GM21529 (cell line): ENCODE measurements at regions not wholly inside any gene's neighbourhood (a gene's known extent, or its start where the extent isn't known, plus 50 kb on each side); places are given as distances from the start of the nearest gene placed in this dataset.

Experiments used
- ATAC-seq: cut with Tn5 transposase; IDR thresholded peaks from one replicate; pipeline ENCODE4 v1.9.1; 2021; ENCODE audit not compliant: unreplicated experiment

DNA sequence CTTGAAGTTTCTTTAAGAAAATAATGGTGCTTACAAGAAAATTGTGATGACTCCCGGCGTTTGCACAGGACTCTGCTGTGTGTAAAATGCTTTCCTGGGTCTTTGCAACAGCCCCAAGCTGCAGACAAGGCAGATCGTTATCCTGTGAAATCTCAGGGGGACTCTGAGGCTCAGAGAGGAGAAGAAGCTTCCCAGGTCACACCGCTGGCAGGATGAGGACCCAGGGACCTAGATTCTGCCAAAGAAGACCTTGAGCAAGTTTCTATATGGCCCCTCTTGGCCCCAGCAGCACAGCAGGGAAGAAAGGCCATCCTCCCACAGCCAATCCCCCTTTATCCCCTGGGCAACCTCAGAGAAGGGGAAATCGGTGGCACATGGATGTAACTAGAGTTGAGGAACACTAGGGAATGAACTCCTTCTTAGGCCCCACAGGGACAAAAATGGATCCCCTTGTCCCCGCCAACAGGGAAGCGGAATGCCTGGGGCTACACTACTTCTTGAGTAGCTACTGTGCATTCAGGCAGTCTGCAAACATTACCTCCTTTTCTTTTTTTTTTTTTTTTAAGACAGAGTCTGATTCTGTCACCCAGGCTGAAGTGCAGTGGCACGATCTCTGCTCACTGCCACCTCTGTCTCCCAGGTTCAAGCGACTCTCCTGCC, 72.8 kb downstream of the CPN2 start:
- ATAC-seq = no peak

DNA sequence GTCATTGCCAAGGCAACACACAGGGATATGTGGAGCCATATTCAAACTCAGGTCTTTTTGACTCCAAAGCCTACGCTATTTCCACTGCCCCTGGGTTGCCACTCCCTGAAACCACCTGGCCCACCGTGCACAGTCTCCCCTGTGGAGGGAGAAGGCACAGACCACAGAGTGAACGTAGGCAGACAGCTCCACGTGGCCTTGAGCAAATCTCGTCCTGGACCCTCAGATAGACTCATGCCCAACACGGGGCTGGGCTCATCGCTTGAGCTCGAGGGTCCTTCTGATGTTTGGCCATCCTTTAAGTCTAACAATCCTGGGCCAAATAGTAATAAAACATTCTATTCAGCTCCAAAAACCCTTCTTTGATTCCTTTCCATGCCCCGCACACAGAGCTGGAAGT, 72.0 kb downstream of the CPN2 start:
- ATAC-seq = no peak

DNA sequence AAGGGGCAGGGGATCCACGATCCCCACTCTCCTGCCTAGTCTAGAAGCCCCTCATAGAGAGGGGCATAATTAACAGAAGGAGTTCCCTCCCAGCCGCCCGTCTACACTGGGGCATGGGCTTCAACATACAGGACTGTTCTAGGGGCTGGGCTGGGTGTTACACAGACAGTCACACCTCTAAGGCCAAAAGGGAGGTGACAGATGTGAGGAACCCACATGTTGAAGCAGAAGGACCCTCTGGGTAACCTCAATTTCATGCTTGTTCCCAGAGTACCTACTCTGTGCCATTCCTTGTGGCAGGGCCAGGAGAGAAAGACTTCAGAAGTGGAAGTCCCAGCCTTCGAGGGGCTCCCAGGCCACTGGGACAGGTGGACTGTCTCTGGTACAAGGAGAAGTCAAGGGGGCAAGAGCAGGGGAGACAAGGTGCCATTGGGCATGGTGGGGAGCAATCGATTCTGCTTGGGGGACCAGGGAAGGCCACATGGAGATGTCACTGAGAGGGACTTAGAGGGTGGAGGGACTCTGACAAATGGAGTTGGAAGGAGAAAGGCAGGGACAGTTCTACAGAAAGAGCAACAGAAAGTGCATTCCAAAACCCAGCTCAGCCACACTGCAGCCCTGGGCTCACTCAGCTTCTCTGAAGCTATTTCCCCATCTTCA, 71.3 kb downstream of the CPN2 start:
- no peak for ATAC-seq

DNA sequence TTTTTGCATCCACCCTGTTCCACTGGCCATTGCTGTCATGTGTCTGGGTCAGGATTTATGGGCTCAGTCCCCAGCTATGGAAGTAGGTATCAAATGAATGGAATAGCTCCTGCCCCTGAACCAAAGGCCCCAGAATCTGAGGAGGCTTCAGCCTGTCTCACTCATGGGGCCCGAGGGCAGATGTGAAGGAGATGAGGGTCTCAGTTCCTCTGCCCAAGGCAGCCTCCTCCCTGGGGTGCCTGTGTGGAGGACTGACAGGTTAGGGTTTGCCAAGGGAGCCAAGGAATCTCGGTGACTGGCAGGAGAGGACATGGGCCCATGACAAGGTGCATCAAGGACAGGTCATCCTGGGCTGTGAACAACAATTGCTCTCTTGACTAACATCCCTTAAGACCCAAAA, 70.4 kb downstream of the CPN2 start:
- no peak for ATAC-seq

DNA sequence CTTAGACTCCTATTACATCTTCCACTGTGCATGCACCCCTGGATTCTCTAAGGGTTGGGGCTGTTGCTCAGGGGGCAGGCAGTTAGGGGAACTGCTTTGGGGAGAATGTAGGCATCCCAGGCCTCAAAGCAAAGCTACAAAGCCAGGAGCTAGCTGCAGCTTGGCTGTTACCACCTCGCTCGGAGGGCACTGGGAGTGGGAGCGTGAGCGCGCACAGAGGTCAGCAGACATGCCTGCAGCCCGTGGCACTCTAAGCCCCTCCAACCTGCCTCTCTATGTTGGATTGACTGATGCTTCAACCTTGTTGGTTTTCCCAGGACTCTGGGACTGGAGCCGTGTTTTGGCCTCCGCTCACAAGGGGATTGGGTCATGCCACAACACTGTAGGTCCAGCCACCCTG, 69.8 kb downstream of the CPN2 start:
- ATAC-seq = no peak

DNA sequence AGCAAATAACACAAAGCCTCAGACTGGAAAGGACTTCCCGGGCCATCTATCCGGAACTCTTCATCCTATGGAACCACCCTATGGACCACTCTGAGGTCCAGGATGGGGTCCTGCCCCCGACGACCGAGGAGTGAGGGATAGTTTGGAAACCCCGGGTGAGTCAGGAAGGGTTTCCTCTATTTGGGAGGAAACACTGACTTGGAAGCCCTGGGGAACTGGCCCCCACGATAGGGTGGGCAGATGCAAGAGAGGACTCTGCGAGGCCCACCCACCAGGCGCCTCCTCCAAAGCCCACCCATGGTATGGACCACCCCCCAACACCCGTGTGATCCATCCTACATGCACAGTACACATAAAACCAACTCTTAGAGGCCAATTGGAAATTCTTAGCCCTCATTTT, 69.4 kb downstream of the CPN2 start:
- ATAC-seq = no peak

DNA sequence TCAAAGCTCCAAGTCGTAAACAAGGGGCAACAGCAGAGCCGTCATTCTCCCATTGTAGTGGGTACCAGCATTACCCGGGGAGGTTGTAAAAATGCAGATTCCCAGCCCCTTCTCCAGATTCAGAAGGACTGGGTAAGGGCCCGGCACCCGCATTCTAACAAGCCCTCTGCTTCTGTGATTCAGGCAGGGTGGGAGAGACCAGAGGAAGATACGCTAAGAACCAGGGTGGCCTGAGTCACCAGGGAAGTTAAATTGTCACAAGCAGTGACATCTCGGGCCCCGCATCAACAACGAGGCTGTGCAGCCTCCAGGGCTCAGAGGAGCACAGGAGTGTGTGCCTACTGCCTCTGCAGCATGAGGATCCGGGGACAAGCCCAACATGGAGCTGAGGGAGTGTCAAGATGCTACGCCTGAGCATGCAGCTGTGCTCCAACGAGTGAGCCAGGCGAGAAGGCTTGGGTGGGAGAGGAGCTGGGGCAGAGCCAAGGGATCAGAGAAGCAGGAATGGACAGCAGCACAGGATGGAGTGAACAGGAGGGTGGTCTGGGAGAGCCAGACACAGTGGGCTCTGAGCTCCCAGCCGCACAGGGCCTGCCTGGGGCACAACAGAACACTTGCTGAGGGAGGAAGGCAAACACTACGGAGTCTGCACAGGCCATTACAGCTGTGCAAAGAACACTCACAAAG, 68.5 kb downstream of the CPN2 start:
- ATAC-seq = no peak

DNA sequence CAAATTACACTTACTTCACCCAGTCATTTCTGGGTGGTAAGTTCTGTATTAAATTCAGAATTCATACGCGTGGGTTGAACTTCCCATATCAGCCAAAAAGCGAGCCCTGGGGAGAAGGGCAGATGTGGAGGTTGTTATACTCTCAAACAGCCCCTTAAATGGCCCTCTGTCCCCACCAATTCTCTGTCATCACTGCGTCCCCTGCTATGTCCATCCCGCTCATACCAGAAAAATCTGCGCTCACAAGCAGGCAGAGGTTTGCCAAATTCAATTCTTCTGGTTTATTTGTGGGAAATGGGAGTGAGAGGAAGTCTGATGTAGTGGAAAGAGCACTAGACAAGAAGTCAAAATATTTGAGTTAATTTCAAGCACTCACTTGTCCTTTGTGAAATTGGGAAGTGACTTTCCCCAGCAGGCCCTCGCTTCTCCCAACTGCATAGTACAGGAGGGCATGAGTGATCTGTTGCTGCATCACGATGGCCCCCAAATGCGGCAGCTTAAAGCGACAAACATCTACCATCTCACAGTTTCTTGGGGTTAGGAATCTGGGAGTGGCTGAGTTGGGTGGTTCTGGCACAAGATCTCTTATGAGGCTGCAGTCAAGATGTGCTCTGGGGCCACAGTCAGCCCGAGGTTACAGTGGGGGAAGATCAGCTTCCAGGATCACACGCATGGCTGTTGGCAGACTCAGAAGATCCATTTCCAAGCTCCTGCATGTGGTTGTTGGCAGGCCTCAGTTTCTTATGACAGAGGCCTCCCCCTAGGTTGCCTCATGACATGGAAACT, 67.7 kb downstream of the CPN2 start:
- no peak for ATAC-seq

DNA sequence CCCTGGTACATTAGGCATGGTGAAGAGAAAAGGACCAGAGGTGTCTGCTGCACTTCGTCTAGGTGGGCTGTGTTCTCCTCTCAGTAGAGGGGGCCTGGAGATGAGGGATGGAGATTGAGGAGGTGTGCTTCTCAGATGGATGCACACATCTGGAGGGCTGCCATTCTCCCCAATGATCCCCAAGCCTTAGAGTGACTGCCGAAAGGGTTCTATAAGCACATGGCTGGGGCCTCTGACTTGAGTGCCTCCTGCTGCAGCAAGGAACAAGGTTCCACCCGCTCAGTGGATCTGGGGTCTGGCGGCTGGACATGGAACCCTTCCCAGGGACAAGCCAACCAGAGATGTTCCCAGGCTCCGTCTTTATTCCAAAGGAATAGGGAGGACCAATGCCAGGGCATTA, 66.8 kb downstream of the CPN2 start:
- no peak for ATAC-seq

DNA sequence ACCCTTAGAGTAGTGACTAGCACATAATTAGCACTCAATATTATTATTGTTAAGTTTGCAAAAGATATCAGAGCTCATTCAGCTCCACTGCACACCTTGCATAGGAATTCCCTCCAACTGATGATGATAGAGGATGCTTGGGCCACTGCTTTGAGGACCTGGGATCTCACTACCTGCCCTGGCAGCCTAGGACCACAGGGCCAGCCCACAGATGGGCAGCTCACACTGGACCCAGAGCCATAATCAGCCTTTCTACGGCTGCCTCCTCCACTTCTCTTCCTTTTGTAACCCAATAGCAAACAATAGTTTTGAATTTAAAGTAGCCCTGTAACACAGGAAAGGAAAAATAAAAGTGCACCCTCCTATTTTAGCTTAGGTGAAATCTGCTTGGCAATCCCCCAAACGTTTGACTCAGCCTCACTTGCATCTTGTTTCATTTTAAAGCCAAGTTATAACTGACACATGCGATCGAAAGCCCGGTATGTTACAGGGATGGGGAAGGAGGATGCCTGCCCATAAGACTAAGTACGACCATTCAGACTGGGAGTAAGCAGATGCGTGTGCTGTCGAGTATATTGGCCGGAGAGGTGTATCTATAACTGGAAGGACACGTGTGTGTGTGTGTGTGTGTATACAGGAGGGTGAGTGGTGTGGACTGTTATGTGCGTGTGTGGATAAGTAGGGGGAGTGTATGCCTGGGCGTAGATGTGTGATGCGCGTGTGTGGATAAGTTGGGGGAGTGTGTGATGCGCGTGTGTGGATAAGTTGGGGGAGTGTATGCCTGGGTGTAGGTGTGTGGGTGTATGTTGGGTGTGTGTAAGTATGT, 65.9 kb downstream of the CPN2 start:
- ATAC-seq = no peak

DNA sequence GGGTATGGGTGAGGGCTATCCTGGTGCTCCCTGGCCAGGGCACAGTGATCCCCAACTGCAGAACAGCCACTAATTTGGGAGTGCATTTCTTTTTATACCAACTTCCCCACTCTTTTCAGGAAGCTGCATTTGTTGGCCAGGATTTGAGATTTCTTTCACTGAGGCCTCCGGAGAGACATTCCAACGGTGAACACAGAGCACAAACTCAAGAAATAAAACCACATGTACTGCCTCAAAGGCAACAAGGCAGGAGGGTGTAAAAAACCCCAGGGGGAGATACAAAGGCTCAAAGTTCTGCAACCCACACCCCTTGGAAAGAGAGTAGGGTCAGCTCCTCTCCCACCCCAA, 65.3 kb downstream of the CPN2 start:
- no peak for ATAC-seq

DNA sequence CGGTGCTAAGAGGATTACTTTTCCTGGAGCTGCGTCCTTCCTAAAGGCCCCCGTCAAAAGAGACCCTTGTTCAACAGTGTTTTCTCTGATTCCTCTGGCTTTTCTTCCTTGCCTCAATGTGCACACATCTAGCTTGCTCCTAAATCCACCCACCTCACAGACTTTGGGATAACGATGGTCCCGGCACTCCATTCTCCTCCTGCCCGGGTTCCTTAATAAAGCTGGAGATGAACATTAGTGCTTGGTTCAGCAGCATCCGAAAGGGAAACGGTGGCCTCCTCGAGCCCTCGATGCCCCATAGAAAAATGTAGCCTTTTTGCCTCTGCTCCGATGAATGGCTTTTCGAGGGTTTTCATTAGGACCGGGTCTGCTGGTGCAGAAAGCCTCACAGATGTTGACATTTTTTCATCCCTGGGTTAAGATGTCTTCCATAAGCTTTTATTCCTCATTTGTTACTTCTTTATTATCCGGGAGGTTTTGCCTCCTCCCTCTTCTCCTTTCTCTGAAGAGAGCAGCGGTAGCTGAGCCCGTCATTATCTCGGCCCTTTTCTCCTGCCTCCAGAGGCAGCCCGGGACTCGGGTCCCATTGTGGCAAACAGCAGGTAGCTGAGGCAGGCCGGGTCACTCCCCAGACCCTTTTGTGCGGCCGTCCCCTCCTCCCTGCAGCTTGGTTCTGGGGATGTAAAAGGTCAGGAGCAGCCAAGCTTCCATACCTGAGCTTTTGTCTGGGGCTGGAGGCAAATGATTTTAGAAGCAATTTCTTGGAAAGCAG, 64.6 kb downstream of the CPN2 start:
- no peak for ATAC-seq

DNA sequence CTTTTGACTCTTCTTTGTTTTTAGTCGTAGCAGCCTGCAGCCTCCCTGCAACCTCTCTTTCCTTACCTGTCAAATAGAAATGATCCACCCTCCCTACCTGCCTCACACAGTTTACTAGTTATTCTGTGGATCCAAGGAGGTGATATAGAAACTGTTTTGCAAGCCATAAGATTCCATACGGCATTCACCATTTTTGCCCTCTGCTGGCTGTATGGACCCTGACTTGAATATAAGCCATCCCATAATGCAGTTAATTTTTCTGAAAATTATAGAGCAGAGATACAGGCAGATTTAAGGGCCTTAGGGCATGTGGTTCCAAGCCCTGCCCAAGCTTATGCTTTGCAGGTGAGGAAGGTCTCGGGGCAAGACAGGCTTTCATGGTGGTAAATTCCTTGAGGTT, 63.8 kb downstream of the CPN2 start:
- ATAC-seq = no peak

DNA sequence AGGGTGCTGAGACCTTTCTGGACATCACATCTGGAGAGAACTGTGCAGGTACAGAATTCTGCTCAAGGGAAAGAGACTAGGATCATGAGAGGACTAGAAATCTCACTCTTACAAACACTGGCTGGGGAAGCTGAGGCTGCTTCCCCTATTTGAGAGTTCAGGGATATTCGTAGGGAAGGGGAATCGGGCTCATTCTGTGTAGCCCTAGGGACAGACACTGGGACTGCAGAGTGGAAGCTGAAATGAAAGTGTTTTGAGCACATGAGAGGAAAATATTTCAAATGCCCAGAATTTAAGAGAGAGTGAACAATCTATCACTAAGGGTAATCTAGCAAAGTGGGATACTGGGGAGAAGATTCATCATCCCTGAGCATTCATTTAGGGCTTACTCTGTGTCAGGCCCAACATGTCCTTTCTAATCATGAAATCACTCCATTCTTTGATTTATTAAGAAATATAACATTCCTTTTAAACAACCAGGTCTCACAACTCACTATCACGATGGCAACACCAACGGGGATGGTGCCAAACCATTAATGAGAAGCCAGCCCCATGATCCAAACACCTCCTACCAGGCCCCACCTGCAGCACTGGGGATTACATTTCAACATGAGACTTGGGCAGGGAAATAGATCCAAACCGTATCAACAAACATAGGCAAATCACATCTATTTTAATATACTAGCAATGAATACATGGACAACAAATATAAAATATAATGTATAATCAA, 63.0 kb downstream of the CPN2 start:
- ATAC-seq = no peak
